ENCODE measurements at regions not wholly inside any gene's neighbourhood (a gene's known extent, or its start where the extent isn't known, plus 50 kb on each side); places are given as distances from the start of the nearest gene placed in this dataset.

DNA sequence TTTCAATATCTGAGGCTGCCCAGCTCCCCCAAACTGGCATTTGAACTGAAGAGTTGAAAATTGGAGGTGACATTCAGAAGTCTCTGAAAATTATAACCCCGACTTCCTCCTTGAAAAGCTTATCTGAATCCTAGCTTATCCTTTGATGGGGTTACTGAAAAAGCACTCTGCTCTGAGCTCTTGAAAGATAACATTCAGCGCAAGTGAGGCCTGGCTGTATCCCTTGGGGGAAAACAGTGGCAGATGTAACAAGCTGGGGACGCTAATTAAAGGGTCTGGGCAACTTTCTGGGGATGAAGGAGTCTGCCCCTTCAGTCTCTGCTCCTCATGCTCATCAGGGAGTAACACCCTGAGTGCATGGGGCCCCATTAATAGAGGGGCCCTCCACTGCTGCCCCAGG lies 402.0 kb upstream of the CADM1 start:
- H3K27ac ChIP-seq, result no peak overlapping the region
- no peaks in the 10 kb centered on the region for H3K36me3 ChIP-seq (ENCODE audit: insufficient read depth in 1 of 2, low read depth in 1 of 2)
- H3K4me1 ChIP-seq, result no peaks in the 10 kb centered on the region
- WGBS, 3 donors, result 64 to 78% (median 71%) methylated on average over 3 of the region's 3 CpGs
- intact Hi-C loops (cut with DNase I), result no loop called here
- ATAC-seq (no peak), DNase-seq (no peak)
- no peak overlapping the region for H3K4me3 ChIP-seq
- no peaks in the 10 kb centered on the region for H3K9me3 ChIP-seq
- peaks cover 0 to 15% (median 1%) of the 10 kb centered on the region in 3 donors for H3K27me3 ChIP-seq (ENCODE audit: insufficient read depth in 3 of 3, low read length in 2 of 3)
- TF ChIP-seq, protein P1, sequence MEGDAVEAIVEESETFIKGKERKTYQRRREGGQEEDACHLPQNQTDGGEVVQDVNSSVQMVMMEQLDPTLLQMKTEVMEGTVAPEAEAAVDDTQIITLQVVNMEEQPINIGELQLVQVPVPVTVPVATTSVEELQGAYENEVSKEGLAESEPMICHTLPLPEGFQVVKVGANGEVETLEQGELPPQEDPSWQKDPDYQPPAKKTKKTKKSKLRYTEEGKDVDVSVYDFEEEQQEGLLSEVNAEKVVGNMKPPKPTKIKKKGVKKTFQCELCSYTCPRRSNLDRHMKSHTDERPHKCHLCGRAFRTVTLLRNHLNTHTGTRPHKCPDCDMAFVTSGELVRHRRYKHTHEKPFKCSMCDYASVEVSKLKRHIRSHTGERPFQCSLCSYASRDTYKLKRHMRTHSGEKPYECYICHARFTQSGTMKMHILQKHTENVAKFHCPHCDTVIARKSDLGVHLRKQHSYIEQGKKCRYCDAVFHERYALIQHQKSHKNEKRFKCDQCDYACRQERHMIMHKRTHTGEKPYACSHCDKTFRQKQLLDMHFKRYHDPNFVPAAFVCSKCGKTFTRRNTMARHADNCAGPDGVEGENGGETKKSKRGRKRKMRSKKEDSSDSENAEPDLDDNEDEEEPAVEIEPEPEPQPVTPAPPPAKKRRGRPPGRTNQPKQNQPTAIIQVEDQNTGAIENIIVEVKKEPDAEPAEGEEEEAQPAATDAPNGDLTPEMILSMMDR (IDR thresholded peaks at IDR 0.05), result no peak

DNA sequence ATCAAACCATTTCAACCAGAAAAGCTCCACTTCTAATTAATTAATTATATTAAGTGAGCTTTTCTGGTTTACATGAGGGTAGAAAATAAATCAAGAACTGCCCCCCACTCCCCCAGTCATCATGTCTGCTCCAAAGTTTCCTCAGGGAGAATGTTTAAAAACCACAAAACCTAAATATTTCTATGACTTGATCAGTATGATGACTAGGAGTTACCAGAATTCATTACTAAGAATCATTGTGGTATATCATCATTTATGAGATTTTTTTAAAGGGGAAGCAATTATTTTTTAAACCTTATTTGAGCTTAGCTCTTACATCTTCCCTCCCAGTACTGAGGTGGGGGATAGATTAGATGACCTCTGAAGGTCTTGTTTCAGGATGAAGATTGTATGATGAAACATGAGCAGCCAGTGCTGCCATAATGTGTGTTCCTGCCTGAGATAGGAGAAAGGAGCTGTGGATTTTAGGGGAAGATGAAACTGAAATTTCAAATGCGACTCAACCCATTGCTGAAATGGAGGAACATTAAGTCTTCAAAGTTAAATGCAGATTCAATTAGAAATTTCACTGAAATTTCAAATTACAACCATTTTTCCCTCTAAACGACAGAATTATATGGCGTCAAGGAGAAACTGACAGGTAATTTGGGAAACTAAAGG lies 401.3 kb upstream of the CADM1 start:
- TF ChIP-seq, protein P1 (IDR thresholded peaks at IDR 0.05), result no peak
- Histone ChIP-seq H3K27me3 (ENCODE audit: insufficient read depth in 3 of 3, low read length in 2 of 3) (peaks cover 0 to 15% (median 1%) of the 10 kb centered on the region in 3 donors), H3K36me3 (ENCODE audit: insufficient read depth in 1 of 2, low read depth in 1 of 2) (no peaks in the 10 kb centered on the region), H3K27ac (no peak overlapping the region), H3K9me3 (no peaks in the 10 kb centered on the region), H3K4me1 (no peaks in the 10 kb centered on the region), H3K4me3 (no peak overlapping the region)
- DNase-seq (no peak), ATAC-seq (no peak)
- 63 to 65% (median 65%) methylated on average over 3 of the region's 3 CpGs for WGBS, 3 donors
- intact Hi-C loops (cut with DNase I), result no loop called here

DNA sequence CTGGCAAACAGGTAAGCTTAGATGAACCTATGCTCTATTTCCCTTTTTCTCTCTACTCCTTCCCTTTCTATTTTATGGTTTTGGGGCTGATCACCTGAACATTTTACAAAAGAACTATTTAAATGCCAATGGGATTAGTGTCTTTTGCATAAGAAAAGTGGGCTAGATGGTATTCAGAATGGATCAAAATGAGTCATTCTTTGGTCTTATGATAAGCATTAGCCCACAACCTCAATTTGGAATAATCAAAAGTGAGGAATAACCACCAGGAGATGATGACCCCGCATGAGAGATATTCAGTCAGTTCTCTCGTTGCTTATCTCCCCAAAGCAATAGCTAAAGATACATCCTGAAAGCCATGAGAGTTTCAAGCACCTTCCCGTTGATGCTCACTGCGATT lies 399.0 kb upstream of the CADM1 start:
- ATAC-seq (no peak), DNase-seq (no peak)
- Histone ChIP-seq H3K27me3 (ENCODE audit: insufficient read depth in 3 of 3, low read length in 2 of 3) (peaks cover 1 to 5% (median 2%) of the 10 kb centered on the region in 3 donors), H3K36me3 (ENCODE audit: insufficient read depth in 1 of 2, low read depth in 1 of 2) (no peaks in the 10 kb centered on the region), H3K4me1 (no peaks in the 10 kb centered on the region), H3K27ac (no peak overlapping the region), H3K4me3 (no peak overlapping the region), H3K9me3 (no peaks in the 10 kb centered on the region)
- intact Hi-C loops (cut with DNase I), result no loop called here
- TF ChIP-seq, protein P1 (IDR thresholded peaks at IDR 0.05), result no peak
- 87 to 94% (median 89%) methylated on average over 4 of the region's 4 CpGs for WGBS, 3 donors

DNA sequence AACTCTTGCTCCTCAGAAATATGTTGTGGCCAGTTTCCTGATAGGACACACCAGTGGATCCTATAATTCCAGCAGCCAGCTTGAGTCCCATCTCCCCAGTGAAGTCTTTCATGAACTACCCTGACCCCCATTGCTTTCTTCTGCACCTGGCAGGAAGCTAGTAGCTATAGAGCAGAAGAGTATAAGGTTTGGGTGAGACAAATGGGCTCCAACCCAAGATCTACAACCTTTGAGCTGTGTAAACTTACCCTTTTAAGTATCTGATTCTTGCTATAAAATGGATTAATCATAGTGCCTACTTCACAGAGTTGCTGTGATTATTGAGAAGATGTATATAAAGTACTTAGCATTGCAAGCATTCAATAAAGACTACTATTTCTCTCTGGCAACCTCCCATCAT lies 396.9 kb upstream of the CADM1 start:
- H3K27ac ChIP-seq, result no peak overlapping the region
- no peaks in the 10 kb centered on the region for H3K9me3 ChIP-seq
- DNase-seq (no peak), ATAC-seq (no peak)
- H3K4me3 ChIP-seq, result no peak overlapping the region
- intact Hi-C loops (cut with DNase I), result no loop called here
- TF ChIP-seq, protein P1 (IDR thresholded peaks at IDR 0.05), result no peak
- H3K4me1 ChIP-seq, result no peaks in the 10 kb centered on the region
- H3K27me3 ChIP-seq (ENCODE audit: insufficient read depth in 3 of 3, low read length in 2 of 3), result peaks cover 0 to 2% (median 0%) of the 10 kb centered on the region in 3 donors
- H3K36me3 ChIP-seq (ENCODE audit: insufficient read depth in 1 of 2, low read depth in 1 of 2), result no peaks in the 10 kb centered on the region

DNA sequence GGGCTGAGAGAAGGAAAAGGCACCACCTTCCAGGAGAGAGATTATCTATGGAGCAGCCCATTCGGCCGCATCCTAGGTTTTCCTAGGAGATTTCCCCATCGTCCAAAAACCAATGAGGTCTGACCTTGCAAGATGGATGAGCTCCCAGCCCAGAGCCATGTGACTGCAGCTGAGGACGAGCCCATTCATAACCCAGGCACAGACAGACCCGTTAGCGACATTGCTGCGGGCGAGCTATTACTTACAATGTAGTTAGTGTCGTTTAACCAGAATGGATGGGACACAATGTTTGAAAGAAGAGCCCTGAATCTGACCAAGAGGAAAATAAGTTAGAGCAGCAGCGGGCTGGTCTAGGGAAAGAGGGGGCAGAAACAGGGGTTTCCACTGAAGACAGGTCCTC lies 395.9 kb upstream of the CADM1 start:
- TF ChIP-seq, protein P1 (IDR thresholded peaks at IDR 0.05), result no peak
- DNase-seq (no peak), ATAC-seq (no peak)
- Histone ChIP-seq H3K4me1 (no peaks in the 10 kb centered on the region), H3K27ac (no peak overlapping the region), H3K27me3 (ENCODE audit: insufficient read depth in 3 of 3, low read length in 2 of 3) (peaks cover 0 to 2% (median 0%) of the 10 kb centered on the region in 3 donors), H3K36me3 (ENCODE audit: insufficient read depth in 1 of 2, low read depth in 1 of 2) (no peaks in the 10 kb centered on the region), H3K9me3 (no peaks in the 10 kb centered on the region), H3K4me3 (no peak overlapping the region)
- WGBS, 3 donors, result 88 to 90% (median 89%) methylated on average over 10 of the region's 10 CpGs
- intact Hi-C loops (cut with DNase I), result no loop called here
